Skeletal muscle satellite cell (primary cell): ENCODE measurements at regions not wholly inside any gene's neighbourhood (a gene's known extent, or its start where the extent isn't known, plus 50 kb on each side); places are given as distances from the start of the nearest gene placed in this dataset.
A peak's percentile ranks its signal among the peaks of the same experiment; 100 is the strongest.

Experiments used
- H3K27me3 ChIP-seq: 2 replicates; pipeline ENCODE4 v1.7.0; 2013; ENCODE audit warnings: low read length; ENCODE audit not compliant: control insufficient read depth, insufficient read depth
- H3K36me3 ChIP-seq: 2 replicates; pipeline ENCODE4 v1.7.0; 2013; ENCODE audit warnings: mild to moderate bottlenecking, control low read depth, low read length; ENCODE audit not compliant: insufficient read depth
- H3K4me1 ChIP-seq: 2 replicates; pipeline ENCODE4 v1.7.0; 2013; ENCODE audit warnings: low read length; ENCODE audit not compliant: control insufficient read depth, insufficient read depth
- H3K4me2 ChIP-seq: 2 replicates; pipeline ENCODE4 v1.7.0; 2013; ENCODE audit warnings: mild to moderate bottlenecking, low read length
- H3K4me3 ChIP-seq: 2 replicates; pipeline ENCODE4 v1.7.0; 2013; ENCODE audit warnings: low read length
- H3K9ac ChIP-seq: 2 replicates; pipeline ENCODE4 v1.7.0; 2013; ENCODE audit warnings: mild to moderate bottlenecking, low read depth, low read length, moderate library complexity
- H3K9me3 ChIP-seq: replicated peaks from 2 replicates; pipeline ENCODE4 v1.7.0; 2013; ENCODE audit warnings: mild to moderate bottlenecking, control low read depth, low read length

DNA sequence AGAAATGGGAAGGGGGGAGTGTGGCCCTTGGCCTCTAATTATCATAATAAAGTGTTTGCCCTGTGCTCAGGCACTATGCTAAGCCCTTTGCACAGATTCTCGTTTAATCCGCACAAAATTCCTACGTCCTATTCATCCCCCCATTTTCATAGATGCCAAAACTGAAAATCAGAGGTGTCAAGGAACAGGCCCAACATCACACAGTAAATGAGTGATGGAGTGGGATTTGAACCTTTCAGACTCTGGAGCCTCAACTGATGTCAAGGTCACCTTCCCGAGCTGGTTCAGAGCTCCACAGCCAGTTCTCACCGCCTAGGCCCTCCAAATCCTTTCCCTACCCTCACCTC lies 80.7 kb downstream of the IRF2BPL start:
- H3K9ac ChIP-seq: peak overlapping the region; percentile 28
- H3K4me1 ChIP-seq: peaks cover 43% of the 10 kb centered on the region

DNA sequence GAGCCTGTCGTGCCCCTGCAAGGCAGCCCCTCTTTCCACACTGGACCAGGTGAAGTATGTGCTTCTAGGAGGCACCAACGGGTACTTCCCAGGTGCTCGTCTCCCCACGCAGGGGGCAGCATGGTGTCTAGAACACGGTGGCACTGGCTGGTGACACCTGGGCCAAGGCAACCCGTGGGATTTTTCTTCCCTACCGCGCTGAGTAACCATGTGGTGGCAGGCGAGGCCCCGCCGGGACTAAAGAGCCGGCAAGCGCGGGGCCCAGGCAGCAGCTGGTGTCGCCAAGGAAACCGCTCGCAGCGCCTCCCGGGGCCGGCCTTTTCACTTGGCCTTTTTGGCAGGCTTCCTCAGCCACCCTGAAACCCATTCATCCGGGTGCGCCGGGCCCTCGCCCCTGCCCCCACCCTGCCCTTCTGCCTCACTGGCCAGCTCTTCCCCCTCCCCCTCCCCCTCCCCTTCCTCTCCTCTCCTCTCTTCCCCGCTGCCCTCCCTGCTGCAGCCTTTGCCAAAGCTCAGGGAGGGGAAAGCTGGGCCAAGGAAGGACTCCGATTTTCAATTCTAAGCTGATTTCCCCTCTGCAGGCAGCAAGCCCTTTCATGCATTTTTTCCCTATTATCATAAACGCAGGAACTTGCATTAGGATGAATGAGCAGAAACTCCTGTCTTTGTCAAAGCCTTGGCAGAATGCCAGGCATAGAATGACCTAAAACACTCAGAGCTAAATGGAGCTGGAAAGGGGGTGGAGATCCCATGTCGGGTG lies 81.2 kb downstream of the IRF2BPL start:
- Histone ChIP-seq H3K4me1 (peaks cover 43% of the 10 kb centered on the region), H3K9ac (peak overlapping the region; percentile 32), H3K4me3 (no peak overlapping the region), H3K9me3 (no peaks in the 10 kb centered on the region), H3K27me3 (no peaks in the 10 kb centered on the region), H3K4me2 (peak overlapping the region; percentile 61), H3K36me3 (no peaks in the 10 kb centered on the region)

More for the DNA sequence above, 80.7 kb downstream of the IRF2BPL start:
- no peaks in the 10 kb centered on the region for H3K9me3 ChIP-seq
- peak overlapping the region; percentile 61 for H3K4me2 ChIP-seq
- no peaks in the 10 kb centered on the region for H3K36me3 ChIP-seq
- no peak overlapping the region for H3K4me3 ChIP-seq
- no peaks in the 10 kb centered on the region for H3K27me3 ChIP-seq

DNA sequence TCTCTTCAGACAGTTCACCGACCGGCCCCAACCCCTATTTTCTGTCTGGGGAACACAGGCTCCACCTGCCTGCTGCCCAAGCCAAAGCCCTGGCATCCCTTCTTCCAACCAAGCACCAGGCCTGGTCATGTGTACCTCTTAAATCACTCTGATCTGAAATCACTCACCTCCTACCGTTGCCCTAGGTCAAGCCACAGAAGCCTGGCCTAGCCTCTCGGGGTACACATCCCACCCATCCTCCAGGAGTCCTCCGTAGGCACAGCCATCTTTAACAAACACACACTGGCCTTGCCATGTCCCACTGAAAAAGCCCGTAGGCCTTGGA lies 81.8 kb downstream of the IRF2BPL start:
- Histone ChIP-seq H3K4me3 (no peak overlapping the region), H3K27me3 (no peaks in the 10 kb centered on the region), H3K9ac (peak overlapping the region; percentile 32), H3K9me3 (no peaks in the 10 kb centered on the region), H3K4me1 (peaks cover 45% of the 10 kb centered on the region), H3K4me2 (peak overlapping the region; percentile 61), H3K36me3 (no peaks in the 10 kb centered on the region)

DNA sequence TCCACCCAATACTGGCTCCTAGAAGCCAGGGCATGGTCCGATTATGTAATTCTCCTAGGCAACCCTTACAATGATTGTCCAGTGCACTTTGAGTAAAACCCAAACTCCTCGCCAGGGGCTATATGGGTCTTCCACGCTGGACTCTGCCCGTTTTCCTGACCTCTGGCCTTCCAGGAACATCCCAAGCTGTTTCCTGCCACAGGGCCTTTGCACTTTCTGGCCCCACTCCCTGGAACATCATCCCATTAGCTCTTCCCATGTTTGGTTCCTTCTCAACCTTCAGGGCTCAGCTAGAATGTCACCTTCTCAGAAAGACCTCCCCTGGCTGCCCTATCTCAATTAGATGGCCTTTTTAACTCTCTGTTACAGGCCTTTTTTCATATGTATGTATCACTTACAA lies 85.4 kb downstream of the IRF2BPL start:
- no peaks in the 10 kb centered on the region for H3K36me3 ChIP-seq

DNA sequence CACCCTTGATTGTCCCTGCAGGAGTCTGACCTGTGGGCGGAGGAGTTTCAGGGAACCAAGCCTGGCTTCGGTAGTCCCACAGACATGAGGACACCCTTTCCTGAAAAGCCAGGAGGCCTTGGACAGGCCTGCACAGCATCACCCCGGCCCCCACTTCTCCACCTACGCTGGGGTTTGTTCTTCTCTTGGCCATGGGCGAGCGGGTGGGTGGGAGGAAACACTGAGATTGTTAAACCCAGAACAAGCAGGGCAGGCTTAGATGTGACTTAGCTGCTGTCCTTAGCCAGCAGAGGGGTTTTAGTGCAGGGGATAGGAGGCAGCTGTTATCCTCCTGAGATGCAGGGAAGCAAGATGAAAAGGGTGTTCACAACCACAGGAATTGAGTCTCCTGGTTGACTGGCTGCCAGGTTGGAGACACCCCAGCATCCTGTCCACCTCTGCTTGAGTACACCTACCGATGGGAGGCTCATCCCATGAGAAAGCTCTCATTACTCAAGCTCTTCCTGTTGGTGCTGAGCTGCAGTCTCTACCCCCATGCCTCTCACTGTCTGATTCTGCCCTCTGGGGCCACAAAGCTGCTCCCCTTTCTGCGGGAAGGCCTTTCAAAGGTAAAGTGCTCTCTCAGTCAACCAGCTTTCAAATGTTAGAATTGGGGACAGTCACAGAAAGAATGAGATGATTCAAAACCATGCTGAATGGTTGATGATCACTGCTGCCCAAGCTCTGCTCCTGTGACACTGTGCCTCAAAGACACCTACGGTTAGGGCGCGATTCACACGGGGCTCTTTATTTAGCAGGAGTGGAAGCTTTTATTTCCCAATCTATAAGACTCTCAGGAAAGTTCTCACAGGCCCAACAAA lies 86.3 kb downstream of the IRF2BPL start:
- peaks cover 24% of the 10 kb centered on the region for H3K4me1 ChIP-seq
- H3K9ac ChIP-seq: no peak overlapping the region
- no peaks in the 10 kb centered on the region for H3K9me3 ChIP-seq
- no peaks in the 10 kb centered on the region for H3K36me3 ChIP-seq
- H3K4me3 ChIP-seq: no peak overlapping the region
- no peaks in the 10 kb centered on the region for H3K27me3 ChIP-seq
- no peak overlapping the region for H3K4me2 ChIP-seq

More for the DNA sequence above, 85.4 kb downstream of the IRF2BPL start:
- peaks cover 23% of the 10 kb centered on the region for H3K4me1 ChIP-seq
- no peaks in the 10 kb centered on the region for H3K27me3 ChIP-seq
- no peaks in the 10 kb centered on the region for H3K9me3 ChIP-seq
- no peak overlapping the region for H3K4me2 ChIP-seq
- H3K4me3 ChIP-seq: no peak overlapping the region
- no peak overlapping the region for H3K9ac ChIP-seq

DNA sequence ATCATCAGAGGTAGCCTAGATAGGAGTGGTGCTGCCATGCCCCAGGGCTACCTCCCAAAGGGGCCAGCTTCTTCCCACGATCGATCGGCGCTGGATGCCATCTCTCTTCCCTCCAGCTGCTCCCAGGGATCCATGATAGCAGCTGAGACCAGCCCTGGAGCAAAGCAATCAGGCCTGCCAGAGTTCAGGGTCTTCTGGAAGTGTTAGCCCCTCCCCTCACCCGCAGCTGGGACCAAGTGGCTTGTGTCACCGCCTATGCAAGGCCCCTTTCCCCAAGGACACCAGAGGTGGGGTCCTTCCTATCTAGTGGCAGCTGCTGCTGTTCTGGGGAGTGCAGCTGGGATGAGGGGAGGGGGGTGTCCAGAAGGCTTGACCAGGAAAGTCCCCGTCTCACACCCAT lies 87.0 kb downstream of the IRF2BPL start:
- Histone ChIP-seq H3K4me3 (no peak overlapping the region), H3K36me3 (no peaks in the 10 kb centered on the region), H3K4me2 (no peak overlapping the region), H3K4me1 (peaks cover 24% of the 10 kb centered on the region), H3K9me3 (no peaks in the 10 kb centered on the region), H3K9ac (no peak overlapping the region), H3K27me3 (no peaks in the 10 kb centered on the region)

DNA sequence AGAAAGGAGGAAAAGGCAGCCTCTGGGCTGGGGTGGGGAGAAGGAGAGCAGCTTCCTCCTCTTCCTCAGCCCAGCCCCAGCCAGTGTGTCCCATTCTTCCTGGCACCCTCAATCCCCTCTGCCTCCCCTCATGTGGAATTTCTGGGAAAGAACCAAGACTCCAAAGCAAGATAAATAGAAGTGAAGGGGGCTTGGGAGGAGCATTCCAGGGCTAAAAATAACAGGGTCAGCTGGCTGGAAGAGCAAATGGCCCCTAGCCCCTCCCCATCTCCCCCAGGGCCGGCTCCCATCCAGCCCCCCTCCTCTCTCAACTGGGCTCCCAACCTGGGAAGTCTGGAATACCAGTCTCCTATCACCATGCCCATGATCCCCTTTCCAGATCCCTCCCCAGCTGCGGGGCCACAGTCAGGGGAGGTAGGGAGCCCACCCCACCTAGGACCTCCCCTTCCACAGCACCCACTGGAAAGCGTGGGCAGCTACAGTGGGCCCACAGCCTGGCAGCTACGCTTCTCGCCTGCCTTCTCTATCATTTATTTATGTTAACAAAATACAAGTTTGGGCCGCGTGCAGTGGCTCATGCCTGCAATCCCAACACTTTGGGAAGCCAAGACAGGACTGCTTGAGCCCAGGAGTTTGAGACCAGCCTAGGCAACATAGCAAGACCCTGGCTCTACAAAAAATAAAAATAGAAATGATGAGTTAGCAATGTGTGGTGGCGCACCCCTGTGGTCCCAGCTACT lies 88.3 kb downstream of the IRF2BPL start:
- Histone ChIP-seq H3K9me3 (no peaks in the 10 kb centered on the region), H3K27me3 (no peaks in the 10 kb centered on the region), H3K36me3 (no peaks in the 10 kb centered on the region), H3K9ac (no peak overlapping the region), H3K4me2 (no peak overlapping the region), H3K4me3 (no peak overlapping the region), H3K4me1 (peaks cover 27% of the 10 kb centered on the region)

DNA sequence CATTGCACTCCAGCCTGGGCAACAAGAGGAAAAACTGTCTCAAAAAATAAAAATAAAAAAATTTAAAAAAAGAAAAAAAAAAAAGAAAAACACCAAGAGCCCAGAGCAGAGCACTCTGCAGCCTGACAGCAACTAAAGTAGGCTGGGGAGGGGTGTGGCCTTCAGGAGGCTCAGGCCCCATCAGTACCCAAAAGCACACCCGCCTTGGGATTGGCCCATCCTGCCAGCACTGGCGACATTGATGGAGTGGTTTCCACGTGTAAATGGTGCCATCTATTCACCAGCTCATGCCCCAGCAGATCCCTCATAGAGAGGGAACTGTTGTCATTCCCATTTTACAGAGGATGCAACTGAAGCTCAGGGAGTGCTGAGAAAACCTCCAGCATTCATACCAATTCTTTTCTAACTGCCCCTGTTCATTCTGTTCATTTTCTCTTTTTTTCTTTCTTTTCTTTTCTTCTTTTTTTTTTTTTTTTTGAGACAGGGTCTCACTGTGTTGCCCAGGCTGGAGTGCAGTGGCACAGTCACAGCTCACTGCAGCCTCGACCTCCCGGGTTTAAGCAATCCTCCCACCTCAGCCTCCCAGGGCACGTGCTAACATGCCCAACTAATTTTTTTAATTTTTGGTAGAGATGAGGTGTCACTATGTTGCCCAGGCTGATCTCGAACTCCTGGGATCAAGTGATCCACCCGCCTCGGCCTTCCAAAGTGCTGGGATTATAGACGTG lies 89.3 kb downstream of the IRF2BPL start:
- Histone ChIP-seq H3K4me3 (no peak overlapping the region), H3K9me3 (no peaks in the 10 kb centered on the region), H3K4me1 (peaks cover 27% of the 10 kb centered on the region), H3K36me3 (no peaks in the 10 kb centered on the region), H3K9ac (no peak overlapping the region), H3K4me2 (no peak overlapping the region), H3K27me3 (no peaks in the 10 kb centered on the region)

DNA sequence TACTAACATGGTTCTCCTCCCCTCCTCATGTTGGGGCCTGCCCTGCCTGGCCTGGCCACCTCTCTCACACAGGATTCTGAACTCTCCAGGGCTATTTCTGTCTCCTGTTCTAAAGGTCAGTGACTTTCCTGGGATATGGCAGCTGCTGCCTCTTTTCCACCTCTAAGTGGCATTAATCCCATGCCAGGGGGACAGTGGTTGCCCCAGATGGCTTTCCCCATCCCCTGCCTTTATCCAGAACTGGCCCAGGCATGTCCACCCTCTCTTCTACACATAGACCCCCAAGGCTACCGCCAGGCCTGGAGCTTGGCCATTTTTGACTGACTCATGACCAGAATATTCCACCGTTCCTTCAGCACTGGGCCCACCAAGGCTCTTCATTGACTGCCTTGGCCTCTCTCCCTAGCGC lies 90.4 kb downstream of the IRF2BPL start:
- Histone ChIP-seq H3K4me2 (no peak overlapping the region), H3K27me3 (no peaks in the 10 kb centered on the region), H3K9me3 (no peaks in the 10 kb centered on the region), H3K36me3 (no peaks in the 10 kb centered on the region), H3K4me1 (peaks cover 27% of the 10 kb centered on the region), H3K4me3 (no peak overlapping the region), H3K9ac (no peak overlapping the region)

DNA sequence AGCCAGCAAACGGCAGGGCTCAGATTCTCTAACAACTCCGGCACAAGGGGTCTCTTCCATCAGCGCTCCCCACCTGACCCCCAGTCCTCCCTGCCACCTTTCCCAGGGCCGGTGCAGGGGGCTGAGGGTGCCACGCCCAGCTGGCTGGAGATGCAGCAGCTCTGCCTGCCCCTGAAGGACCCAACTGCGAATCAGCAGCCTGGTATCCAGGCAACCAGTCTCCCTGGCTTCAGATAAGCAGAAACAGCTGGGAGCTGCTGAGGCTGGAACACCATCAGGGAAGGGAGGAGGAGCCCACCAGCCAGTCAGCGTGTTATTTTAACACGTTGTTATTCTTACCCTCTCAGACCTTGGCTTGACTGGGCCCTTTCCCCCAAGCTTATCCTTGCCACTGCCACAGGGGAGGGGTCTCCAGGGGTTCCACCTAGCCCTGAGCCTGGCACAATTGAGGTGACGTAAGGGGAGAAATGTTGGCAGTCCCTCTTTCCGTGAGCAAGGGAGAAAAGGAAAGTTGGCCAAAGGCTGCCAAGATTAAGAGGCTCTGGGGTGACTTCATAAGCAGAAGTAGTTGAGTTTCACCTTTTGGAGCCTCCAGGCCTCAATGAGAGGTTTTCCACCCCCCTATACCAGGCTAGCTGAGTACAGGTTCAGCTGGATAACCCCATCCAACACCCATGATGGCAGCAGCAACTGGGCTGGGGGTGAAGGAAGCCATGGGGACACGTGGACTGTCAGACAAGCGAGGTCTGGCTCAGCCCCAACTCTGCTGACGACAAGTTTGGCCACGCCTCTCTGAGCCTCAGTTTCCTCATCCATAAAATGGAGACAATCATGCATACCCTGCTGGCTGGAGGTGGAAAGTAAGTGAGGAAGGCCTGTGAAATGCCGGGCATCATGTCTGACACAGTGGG lies 91.1 kb downstream of the IRF2BPL start:
- H3K27me3 ChIP-seq: no peaks in the 10 kb centered on the region
- H3K36me3 ChIP-seq: no peaks in the 10 kb centered on the region
- no peak overlapping the region for H3K9ac ChIP-seq
- H3K4me1 ChIP-seq: peaks cover 27% of the 10 kb centered on the region
- H3K4me3 ChIP-seq: no peak overlapping the region
- peak overlapping the region; percentile 52 for H3K4me2 ChIP-seq
- H3K9me3 ChIP-seq: no peaks in the 10 kb centered on the region
